HG03520 (cell line): ENCODE measurements at regions not wholly inside any gene's neighbourhood (a gene's known extent, or its start where the extent isn't known, plus 50 kb on each side); places are given as distances from the start of the nearest gene placed in this dataset.
"Not testable (repeated sequence)": the region's sequence is repeated elsewhere in the genome, so short reads cannot be mapped to it uniquely, and the experiment has no call there.

Experiments
- ATAC-seq: cut with Tn5 transposase; IDR thresholded peaks from one replicate; pipeline ENCODE4 v1.9.1; 2021; ENCODE audit warnings: mild to moderate bottlenecking, moderate library complexity; ENCODE audit not compliant: unreplicated experiment

- ATAC-seq: no peak
These were observed 411.2 kb downstream of the SOX11 start for GRCh38 chr2:6103372-6103771.

- no peak for ATAC-seq
These were observed 411.8 kb downstream of the SOX11 start for GRCh38 chr2:6103949-6104348.

GRCh38 chr2:6107290-6107689 lies 415.1 kb downstream of the SOX11 start:
- no peak for ATAC-seq

GRCh38 chr2:6109831-6110230 lies 417.6 kb downstream of the SOX11 start:
- ATAC-seq: no peak

GRCh38 chr2:6111781-6112261 lies 419.6 kb downstream of the SOX11 start:
- no peak for ATAC-seq

- no peak for ATAC-seq
These were observed 421.6 kb downstream of the SOX11 start for GRCh38 chr2:6113786-6114185.

- ATAC-seq: no peak
These were observed 435.5 kb downstream of the SOX11 start for GRCh38 chr2:6127718-6128117.

GRCh38 chr2:6139142-6139541 lies 447.0 kb downstream of the SOX11 start:
- ATAC-seq: no peak

GRCh38 chr2:6139916-6140315 lies 447.7 kb downstream of the SOX11 start:
- no peak for ATAC-seq

GRCh38 chr2:6140509-6140908 lies 448.3 kb downstream of the SOX11 start:
- ATAC-seq: no peak

GRCh38 chr2:6143812-6144211 lies 451.6 kb downstream of the SOX11 start:
- no peak for ATAC-seq

GRCh38 chr2:6147215-6147614 lies 455.0 kb downstream of the SOX11 start:
- ATAC-seq: not testable (repeated sequence)

- ATAC-seq: no peak
These were observed 456.7 kb downstream of the SOX11 start for GRCh38 chr2:6148882-6149281.

- ATAC-seq: no peak
These were observed 467.4 kb downstream of the SOX11 start for GRCh38 chr2:6159606-6160005.

- ATAC-seq: no peak
These were observed 471.7 kb downstream of the SOX11 start for GRCh38 chr2:6163932-6164331.

- no peak for ATAC-seq
These were observed 473.0 kb downstream of the SOX11 start for GRCh38 chr2:6164986-6165747.

GRCh38 chr2:6167592-6168138 lies 475.5 kb downstream of the SOX11 start:
- ATAC-seq: no peak

- no peak for ATAC-seq
These were observed 476.3 kb downstream of the SOX11 start for GRCh38 chr2:6168485-6168884.

GRCh38 chr2:6171294-6171693 lies 479.1 kb downstream of the SOX11 start:
- ATAC-seq: no peak

GRCh38 chr2:6177811-6178210 lies 485.6 kb downstream of the SOX11 start:
- ATAC-seq: no peak

GRCh38 chr2:6181525-6181924 lies 489.3 kb downstream of the SOX11 start:
- ATAC-seq: no peak

- ATAC-seq: no peak
These were observed 489.7 kb downstream of the SOX11 start for GRCh38 chr2:6181926-6182325.

- ATAC-seq: no peak
These were observed 491.0 kb downstream of the SOX11 start for GRCh38 chr2:6183226-6183625.
